ENCODE measurements at regions not wholly inside any gene's neighbourhood (a gene's known extent, or its start where the extent isn't known, plus 50 kb on each side); places are given as distances from the start of the nearest gene placed in this dataset.

DNA sequence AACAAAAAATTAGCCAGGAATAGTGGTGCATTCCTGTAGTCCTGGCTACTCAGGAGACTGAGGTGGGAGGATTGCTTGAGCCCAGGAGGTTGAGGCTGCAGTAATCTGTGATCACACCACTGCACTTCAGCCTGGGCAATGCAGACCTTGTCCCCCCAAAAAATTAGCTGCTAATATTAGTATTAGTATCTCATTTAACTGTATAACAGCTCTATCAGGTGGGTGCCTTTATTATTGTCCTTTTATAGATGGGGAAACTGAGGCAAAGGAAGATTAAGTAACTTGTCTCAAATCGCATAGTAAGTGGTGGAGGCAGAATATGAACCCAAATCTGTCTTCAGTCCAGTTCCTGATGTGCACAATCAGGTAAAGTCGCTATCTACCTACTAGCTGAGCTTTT is 142.3 kb upstream of the CRY1 start:
- Histone ChIP-seq H3K4me1 (ENCODE audit: insufficient read depth) (no peaks in the 10 kb centered on the region), H3K4me3 (ENCODE audit: low read depth, low read length) (no peak overlapping the region), H3K36me3 (ENCODE audit: insufficient read depth) (no peaks in the 10 kb centered on the region), H3K27ac (ENCODE audit: low read depth) (no peak overlapping the region)
- no peak for DNase-seq (ENCODE audit: extremely low spot score)
- whole genome bisulfite sequencing, result 83% methylated on average over 2 of the region's 2 CpGs

DNA sequence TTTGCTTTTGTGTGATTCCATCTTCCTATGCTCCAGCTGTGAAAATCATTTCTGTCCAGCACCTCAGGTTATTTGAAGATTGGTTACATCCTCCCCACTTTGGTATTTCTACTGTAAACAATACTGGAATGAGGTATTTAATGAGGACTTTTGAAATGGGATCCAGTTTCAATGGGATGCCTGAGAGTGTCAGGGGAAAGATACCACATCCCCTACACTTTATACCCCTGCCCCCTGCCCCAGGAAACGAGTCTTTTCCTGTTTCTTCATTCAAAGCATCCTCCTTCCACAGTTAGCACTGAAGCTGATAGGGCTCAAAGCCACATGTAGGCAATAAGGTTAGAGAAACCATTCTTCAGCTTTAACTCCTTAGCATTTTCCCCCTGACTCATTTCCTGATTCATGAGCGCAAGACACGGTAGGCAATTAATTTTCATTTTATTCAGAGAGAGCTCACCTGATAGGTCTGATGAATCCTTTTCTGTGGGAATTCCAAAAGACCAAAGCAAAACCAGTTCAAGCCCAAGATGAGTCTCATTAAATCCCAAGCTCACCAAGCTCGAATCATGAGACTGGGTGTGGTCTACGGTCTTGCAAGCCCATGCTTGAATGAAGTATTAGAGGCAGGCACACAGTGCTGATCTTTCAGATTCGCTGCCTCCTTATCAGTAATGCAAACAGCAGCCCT is 143.6 kb upstream of the CRY1 start:
- 16% methylated on average over 6 of the region's 6 CpGs for WGBS

DNA sequence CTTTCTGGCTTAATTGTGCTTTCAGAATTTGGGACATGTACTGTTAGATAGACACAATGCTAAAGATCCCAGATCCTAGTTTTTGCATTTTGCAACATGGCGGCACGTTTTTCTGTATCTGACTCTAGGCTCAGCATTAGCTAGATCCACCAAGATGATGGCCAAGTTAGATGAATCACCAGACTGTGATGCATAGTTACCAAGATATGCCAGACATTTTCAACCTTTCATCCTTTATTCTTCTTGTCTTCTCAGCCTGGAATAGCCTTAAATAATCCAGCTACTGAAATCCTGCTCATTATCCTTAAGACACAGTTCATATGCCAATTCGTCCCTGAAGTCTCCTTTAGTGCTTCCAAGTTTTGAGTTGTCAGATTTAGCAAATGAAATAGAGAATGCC is 144.9 kb upstream of the CRY1 start:
- Histone ChIP-seq H3K36me3 (ENCODE audit: insufficient read depth) (no peaks in the 10 kb centered on the region), H3K4me3 (ENCODE audit: low read depth, low read length) (no peak overlapping the region), H3K27ac (ENCODE audit: low read depth) (no peak overlapping the region), H3K4me1 (ENCODE audit: insufficient read depth) (no peaks in the 10 kb centered on the region)
- 80% methylated on average over 3 of the region's 3 CpGs for WGBS
- no peak for DNase-seq (ENCODE audit: extremely low spot score)

More for the DNA sequence above, 143.6 kb upstream of the CRY1 start:
- Histone ChIP-seq H3K4me3 (ENCODE audit: low read depth, low read length) (no peak overlapping the region), H3K4me1 (ENCODE audit: insufficient read depth) (no peaks in the 10 kb centered on the region), H3K36me3 (ENCODE audit: insufficient read depth) (no peaks in the 10 kb centered on the region), H3K27ac (ENCODE audit: low read depth) (no peak overlapping the region)
- no peak for DNase-seq (ENCODE audit: extremely low spot score)

DNA sequence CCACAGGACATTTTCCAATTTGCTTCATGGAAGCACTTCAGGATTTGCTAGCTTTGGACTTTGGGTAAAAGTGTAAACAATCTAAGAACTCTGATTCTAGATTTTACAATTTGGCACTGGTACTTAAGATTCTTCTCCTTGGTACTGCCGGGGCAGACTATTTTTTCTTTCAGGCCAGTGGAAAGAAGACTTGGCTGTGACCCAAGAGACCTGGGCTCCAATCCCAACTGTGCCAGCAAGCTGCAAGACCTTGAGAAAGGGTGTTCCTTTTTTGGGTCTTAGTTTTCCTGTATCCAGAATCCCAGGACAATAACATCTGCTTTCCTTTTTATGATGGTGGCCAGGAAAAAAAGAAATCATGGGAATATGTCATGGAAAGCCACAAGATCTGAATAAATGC is 148.1 kb upstream of the CRY1 start:
- no peaks in the 10 kb centered on the region for H3K36me3 ChIP-seq (ENCODE audit: insufficient read depth)
- no peak overlapping the region for H3K4me3 ChIP-seq (ENCODE audit: low read depth, low read length)
- H3K4me1 ChIP-seq (ENCODE audit: insufficient read depth), result no peaks in the 10 kb centered on the region
- no peak for DNase-seq (ENCODE audit: extremely low spot score)
- no peak overlapping the region for H3K27ac ChIP-seq (ENCODE audit: low read depth)
- 26% methylated on average over 1 of the region's 1 CpG for WGBS

DNA sequence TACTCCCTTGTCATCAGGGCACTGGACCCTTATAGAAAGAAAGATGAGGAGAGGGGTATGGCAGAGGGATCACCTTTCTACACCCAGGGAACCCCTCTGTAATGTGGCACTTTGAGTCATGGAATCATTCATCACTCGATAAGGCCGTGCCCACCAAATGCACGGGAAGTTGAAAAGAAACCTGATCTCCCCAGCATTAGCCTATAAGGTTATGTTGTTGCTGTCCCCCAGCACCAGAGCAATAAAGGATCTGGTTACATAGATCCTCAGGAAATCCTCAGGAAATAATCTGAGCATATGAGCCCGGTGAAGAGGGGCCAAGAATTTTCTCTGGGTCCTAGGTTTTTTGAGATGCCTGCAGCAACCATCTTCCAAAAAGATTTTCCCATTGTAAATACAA is 148.8 kb upstream of the CRY1 start:
- 9% methylated on average over 4 of the region's 4 CpGs for WGBS
- DNase-seq (ENCODE audit: extremely low spot score), result no peak

DNA sequence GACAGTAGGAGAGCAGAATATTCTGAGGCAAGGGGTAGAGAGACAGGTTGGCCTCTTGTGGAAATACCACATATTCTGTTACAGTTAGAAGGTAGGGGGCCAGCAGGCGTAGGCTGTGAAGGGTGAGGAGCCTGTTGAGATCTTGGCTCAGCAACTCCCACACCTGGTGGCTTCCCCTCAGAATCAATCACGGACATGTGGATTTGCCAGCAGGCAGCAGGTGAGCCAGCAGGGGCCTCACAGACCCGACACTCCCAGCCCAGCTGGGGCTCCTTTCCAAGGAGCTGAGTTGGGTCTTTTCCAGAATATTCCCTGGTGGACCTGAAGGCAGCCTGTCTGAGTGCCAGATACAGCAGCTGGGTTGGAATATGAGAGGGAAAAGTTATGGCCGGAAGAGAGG is 150.0 kb upstream of the CRY1 start:
- WGBS, result 31% methylated on average over 4 of the region's 4 CpGs
- Histone ChIP-seq H3K36me3 (ENCODE audit: insufficient read depth) (no peaks in the 10 kb centered on the region), H3K4me3 (ENCODE audit: low read depth, low read length) (no peak overlapping the region), H3K27ac (ENCODE audit: low read depth) (no peak overlapping the region), H3K4me1 (ENCODE audit: insufficient read depth) (no peaks in the 10 kb centered on the region)
- no peak for DNase-seq (ENCODE audit: extremely low spot score)

More for the DNA sequence above, 148.8 kb upstream of the CRY1 start:
- Histone ChIP-seq H3K4me3 (ENCODE audit: low read depth, low read length) (no peak overlapping the region), H3K4me1 (ENCODE audit: insufficient read depth) (no peaks in the 10 kb centered on the region), H3K36me3 (ENCODE audit: insufficient read depth) (no peaks in the 10 kb centered on the region), H3K27ac (ENCODE audit: low read depth) (no peak overlapping the region)

DNA sequence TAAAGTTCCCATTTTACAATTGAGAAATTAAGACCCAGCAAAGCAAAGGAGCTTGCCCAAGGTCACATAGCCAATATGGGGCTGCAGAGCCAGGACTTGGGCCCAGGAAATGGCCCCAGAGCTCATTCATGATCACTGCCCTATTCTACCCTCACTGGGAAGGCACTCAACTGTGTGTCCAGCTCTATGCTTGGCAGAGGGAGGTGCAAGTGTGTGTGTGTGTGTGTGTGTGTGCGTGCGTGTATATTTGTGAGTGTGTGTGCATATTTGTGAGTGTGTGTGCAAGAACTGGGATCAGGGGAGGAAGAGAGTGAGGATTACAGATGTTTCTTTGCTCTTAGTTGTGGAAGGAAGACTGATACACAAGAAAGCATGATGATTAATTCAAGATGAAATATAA is 151.2 kb upstream of the CRY1 start:
- no peak for DNase-seq (ENCODE audit: extremely low spot score)
- no peak overlapping the region for H3K27ac ChIP-seq (ENCODE audit: low read depth)
- WGBS, result 38% methylated on average over 2 of the region's 2 CpGs
- H3K4me1 ChIP-seq (ENCODE audit: insufficient read depth), result no peaks in the 10 kb centered on the region
- no peaks in the 10 kb centered on the region for H3K36me3 ChIP-seq (ENCODE audit: insufficient read depth)
- H3K4me3 ChIP-seq (ENCODE audit: low read depth, low read length), result no peak overlapping the region

DNA sequence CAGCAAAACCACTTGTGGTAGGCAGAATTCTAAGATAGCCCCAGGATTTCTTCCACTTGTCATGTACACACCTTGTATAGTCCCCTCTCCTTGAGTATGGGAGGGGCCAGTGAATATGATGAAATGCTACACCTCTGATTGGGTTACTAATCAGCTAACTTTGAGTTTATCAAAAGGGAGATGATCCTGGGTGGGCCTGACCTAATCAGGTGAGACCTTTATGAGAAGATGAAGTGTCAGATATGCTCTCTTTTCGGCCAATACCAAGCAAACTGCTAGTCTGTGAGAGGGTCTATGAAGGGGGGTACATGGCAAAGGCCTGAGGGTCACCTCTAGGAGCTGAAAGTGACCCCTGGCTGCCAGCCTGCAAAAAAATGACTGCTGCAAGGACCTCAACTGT is 154.3 kb upstream of the CRY1 start:
- H3K27ac ChIP-seq (ENCODE audit: low read depth), result no peak overlapping the region
- no peak for DNase-seq (ENCODE audit: extremely low spot score)
- H3K4me1 ChIP-seq (ENCODE audit: insufficient read depth), result no peaks in the 10 kb centered on the region
- no peak overlapping the region for H3K4me3 ChIP-seq (ENCODE audit: low read depth, low read length)
- no peaks in the 10 kb centered on the region for H3K36me3 ChIP-seq (ENCODE audit: insufficient read depth)
- 51% methylated on average over 1 of the region's 1 CpG for WGBS

DNA sequence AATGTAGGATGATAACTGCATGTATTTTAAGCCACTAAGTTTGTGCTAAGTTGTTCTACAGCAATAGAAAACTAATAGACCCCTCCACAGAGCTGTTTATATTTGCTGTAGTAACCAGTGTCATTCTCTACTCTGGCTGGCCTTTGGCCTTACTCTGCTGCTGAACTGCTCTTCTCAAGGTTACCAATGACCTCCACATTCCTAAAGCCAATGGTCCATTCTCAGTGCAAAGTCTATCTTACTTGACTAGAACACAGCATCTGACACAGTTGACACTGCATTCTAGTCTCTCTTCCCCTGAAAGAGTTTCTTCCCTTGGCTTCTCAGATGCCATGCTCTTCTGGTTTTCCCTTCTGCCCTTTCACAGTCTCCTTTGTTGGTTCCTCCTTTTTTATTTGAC is 154.8 kb upstream of the CRY1 start:
- Histone ChIP-seq H3K4me3 (ENCODE audit: low read depth, low read length) (no peak overlapping the region), H3K27ac (ENCODE audit: low read depth) (no peak overlapping the region), H3K4me1 (ENCODE audit: insufficient read depth) (no peaks in the 10 kb centered on the region), H3K36me3 (ENCODE audit: insufficient read depth) (no peaks in the 10 kb centered on the region)
- DNase-seq (ENCODE audit: extremely low spot score), result no peak

DNA sequence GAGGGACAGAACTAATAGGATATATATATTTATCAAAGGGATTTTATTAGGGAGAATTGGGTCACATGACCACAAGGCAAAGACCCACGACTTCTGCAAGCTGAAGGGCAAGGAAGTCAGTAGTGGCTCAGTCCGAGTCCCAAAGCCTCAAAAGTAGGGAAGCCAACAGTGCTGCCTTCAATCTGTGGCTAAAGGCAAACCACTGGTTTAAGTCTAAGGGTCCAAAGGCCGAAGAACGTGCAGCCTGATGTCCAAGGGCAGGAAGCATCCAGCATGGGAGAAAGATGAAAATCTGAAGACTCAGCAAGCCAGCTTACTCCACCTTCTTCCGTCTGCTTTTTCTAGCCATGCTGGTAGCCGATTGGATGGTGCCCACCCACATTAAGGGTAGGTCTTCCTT is 157.9 kb upstream of the CRY1 start:
- no peaks in the 10 kb centered on the region for H3K4me1 ChIP-seq (ENCODE audit: insufficient read depth)
- DNase-seq (ENCODE audit: extremely low spot score), result no peak
- H3K36me3 ChIP-seq (ENCODE audit: insufficient read depth), result no peaks in the 10 kb centered on the region
- no peak overlapping the region for H3K4me3 ChIP-seq (ENCODE audit: low read depth, low read length)
- H3K27ac ChIP-seq (ENCODE audit: low read depth), result no peak overlapping the region
- 82% methylated on average over 6 of the region's 6 CpGs for WGBS

DNA sequence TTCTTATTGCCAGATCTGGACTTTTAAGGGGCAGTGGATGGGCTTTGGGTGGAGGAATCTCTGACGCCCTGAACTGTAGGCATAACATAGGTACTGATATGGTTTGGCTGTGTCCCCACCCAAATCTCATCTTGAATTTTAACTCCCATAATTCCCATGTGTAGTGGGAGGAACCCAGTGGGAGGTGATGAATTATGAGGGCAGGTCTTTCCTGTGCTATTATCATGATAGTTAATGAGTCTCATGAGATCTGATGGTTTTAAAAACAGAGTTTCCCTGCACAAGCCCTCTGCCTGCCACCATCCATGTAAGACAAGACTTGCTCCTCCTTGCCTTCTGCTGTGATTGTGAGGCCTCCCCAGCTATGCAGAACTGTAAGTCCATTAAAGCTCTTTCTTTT is 160.0 kb upstream of the CRY1 start:
- no peaks in the 10 kb centered on the region for H3K4me1 ChIP-seq (ENCODE audit: insufficient read depth)
- no peaks in the 10 kb centered on the region for H3K36me3 ChIP-seq (ENCODE audit: insufficient read depth)
- no peak overlapping the region for H3K4me3 ChIP-seq (ENCODE audit: low read depth, low read length)
- 84% methylated on average over 1 of the region's 1 CpG for WGBS
- no peak overlapping the region for H3K27ac ChIP-seq (ENCODE audit: low read depth)
- no peak for DNase-seq (ENCODE audit: extremely low spot score)

DNA sequence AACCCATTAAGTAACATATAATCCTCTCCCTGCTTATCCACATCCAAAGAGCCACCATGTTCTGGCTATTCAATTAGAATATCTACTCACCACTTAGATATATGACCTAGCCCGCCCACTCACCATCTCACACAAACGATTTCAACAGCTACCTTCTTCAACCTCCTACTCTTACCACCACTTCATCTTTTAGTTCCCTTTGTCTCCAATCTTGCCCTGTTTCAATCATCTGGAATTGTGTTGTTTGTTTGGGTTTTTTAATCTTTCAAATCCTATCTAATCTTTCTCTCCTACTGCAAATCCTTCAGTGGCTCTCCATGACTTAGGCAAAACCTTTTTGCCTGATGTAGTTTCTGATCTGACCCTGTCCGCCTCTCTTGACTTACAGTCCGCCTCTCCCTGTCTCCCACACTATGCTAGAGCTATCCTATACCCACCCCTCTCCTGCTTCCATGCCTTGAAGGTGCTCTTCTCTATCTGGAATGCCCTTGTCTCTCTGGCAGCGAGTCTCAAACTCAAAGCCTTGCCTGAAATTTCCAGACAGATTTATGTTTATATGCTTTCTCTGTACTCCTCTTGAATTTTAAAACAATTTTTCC is 161.0 kb upstream of the CRY1 start:
- no peak overlapping the region for H3K4me3 ChIP-seq (ENCODE audit: low read depth, low read length)
- 62% methylated on average over 5 of the region's 5 CpGs for WGBS
- no peaks in the 10 kb centered on the region for H3K4me1 ChIP-seq (ENCODE audit: insufficient read depth)
- no peaks in the 10 kb centered on the region for H3K36me3 ChIP-seq (ENCODE audit: insufficient read depth)
- no peak for DNase-seq (ENCODE audit: extremely low spot score)
- H3K27ac ChIP-seq (ENCODE audit: low read depth), result no peak overlapping the region

DNA sequence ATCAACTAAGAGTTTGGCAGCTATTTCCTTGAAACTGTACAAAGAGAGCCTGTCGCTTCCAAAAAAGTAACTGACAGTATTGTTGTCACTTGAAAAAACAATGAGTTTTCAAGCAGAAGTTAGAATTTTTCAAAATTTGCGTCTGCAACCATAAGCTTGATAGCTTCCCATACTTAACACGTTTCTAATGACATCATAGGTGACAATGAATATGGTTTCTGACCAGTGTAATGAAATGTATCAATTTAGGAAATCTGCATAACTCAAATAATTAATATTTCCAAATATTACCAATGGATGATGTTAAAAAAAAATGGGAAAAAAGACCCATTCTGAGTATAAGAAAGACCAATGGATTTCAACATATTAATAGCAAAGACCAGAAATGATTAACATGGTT is 165.4 kb upstream of the CRY1 start:
- 83% methylated on average over 3 of the region's 3 CpGs for WGBS
- Histone ChIP-seq H3K4me3 (ENCODE audit: low read depth, low read length) (no peak overlapping the region), H3K27ac (ENCODE audit: low read depth) (no peak overlapping the region), H3K4me1 (ENCODE audit: insufficient read depth) (no peaks in the 10 kb centered on the region), H3K36me3 (ENCODE audit: insufficient read depth) (no peaks in the 10 kb centered on the region)
- DNase-seq (ENCODE audit: extremely low spot score), result no peak

DNA sequence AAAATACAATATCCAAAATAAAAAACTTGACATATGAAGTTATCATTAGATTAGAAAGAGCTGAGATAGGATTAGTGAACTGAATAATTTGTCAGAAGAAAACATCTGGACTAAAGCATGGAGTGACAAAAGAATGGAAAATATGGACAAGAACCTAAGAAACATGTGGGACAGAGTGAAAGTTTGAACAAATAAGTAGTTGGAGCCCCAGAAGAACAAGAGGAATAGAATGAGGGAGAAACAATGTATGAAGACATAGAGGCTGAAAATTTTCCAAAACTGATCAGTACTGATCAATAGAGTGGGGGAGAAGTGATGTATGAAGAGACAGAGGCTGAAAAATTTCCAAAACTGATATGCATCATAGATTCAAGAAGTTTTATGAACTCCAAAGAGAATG is 170.6 kb upstream of the CRY1 start:
- Histone ChIP-seq H3K4me1 (ENCODE audit: insufficient read depth) (no peaks in the 10 kb centered on the region), H3K27ac (ENCODE audit: low read depth) (no peak overlapping the region), H3K4me3 (ENCODE audit: low read depth, low read length) (no peak overlapping the region), H3K36me3 (ENCODE audit: insufficient read depth) (no peaks in the 10 kb centered on the region)
- no peak for DNase-seq (ENCODE audit: extremely low spot score)

DNA sequence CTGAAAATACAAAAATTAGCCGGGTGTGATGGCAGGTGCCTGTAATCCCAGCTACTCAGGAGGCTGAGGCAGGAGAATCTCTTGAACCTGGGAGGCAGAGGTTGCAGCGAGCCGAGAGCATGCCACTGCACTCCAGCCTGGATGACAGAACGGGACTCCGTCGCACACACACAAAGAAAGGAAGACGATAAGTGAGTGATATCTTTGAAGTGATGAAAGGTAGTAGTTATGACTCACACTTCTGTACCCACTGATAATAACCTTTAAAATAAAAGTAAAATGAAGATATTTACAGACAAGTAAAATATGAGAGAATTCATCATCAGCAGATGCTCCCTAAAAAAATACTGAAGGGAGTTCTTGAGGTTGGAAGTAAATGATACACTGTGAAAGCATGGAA is 171.3 kb upstream of the CRY1 start:
- Histone ChIP-seq H3K36me3 (ENCODE audit: insufficient read depth) (no peaks in the 10 kb centered on the region), H3K27ac (ENCODE audit: low read depth) (no peak overlapping the region), H3K4me1 (ENCODE audit: insufficient read depth) (no peaks in the 10 kb centered on the region), H3K4me3 (ENCODE audit: low read depth, low read length) (no peak overlapping the region)
- no peak for DNase-seq (ENCODE audit: extremely low spot score)
- WGBS, result 88% methylated on average over 7 of the region's 7 CpGs

Data from urinary bladder (tissue), 3 donors.